T-cell (primary cell): ENCODE measurements at regions not wholly inside any gene's neighbourhood (a gene's known extent, or its start where the extent isn't known, plus 50 kb on each side); places are given as distances from the start of the nearest gene placed in this dataset.

Experiments
- ATAC-seq, 4 experiments: fragments of 200-7000 bp in 3 of 4; fragments of 150-1000 bp in 1 of 4; cut with Tn5 transposase; replicated peaks in 1 of 4; 1 replicate in 3 of 4; 2 replicates in 1 of 4; pipeline ENCODE4 v1.10.0; 2021; ENCODE audit warnings: moderate library complexity in 3 of 4, mild to moderate bottlenecking in 2 of 4, moderate number of reproducible peaks in 1 of 4
- CTCF ChIA-PET, 2 donors: fragments of 300-600 bp; sonication (Branson Sonifier 250); formaldehyde crosslinking; loops; one replicate each; lab custom pipeline; 2022; ENCODE audit warnings: antibody characterized with exemption in 2 of 2; lab: Charles Lee
- POLR2A ChIA-PET, 2 donors: fragments of 300-600 bp; sonication (Branson Sonifier 250); formaldehyde crosslinking; loops; one replicate each; lab custom pipeline; 2022; ENCODE audit warnings: antibody characterized with exemption in 2 of 2; lab: Charles Lee
- DNase-seq, 35 experiments: peaks; one replicate each; pipeline versions ENCODE4 v3.0.0 to v3.0.0-alpha.2; 2013 to 2023
- H3K27ac ChIP-seq: one replicate; pipeline ENCODE4 v1.5.1; 2013; ENCODE audit warnings: low read length
- H3K27me3 ChIP-seq, 2 experiments: replicated peaks in 1 of 2; 1 replicate in 1 of 2; 2 replicates in 1 of 2; pipeline versions ENCODE4 v1.6.1 to v1.7.0; 2013; ENCODE audit warnings: low read length in 1 of 2, mixed read lengths in 1 of 2; ENCODE audit not compliant: control insufficient read depth in 2 of 2, insufficient read depth in 2 of 2; ENCODE audit errors: extremely low read depth in 1 of 2
- H3K36me3 ChIP-seq, 2 donors: 1 replicate in 1 of 2; 2 replicates in 1 of 2; pipeline versions ENCODE4 v1.6.1 to v1.7.0; 2013; ENCODE audit warnings: low read length in 1 of 2; ENCODE audit not compliant: control insufficient read depth in 2 of 2, insufficient read depth in 1 of 2; ENCODE audit errors: extremely low read depth in 1 of 2
- H3K4me1 ChIP-seq, 2 experiments: 1 replicate in 1 of 2; 2 replicates in 1 of 2; pipeline versions ENCODE4 v1.6.1 to v1.7.0; 2013; ENCODE audit warnings: low read length in 2 of 2, mixed read lengths in 1 of 2; ENCODE audit not compliant: insufficient read depth in 2 of 2, control insufficient read depth in 1 of 2; ENCODE audit errors: extremely low read depth in 1 of 2
- H3K4me3 ChIP-seq, 2 donors: 1 replicate in 1 of 2; 2 replicates in 1 of 2; pipeline versions ENCODE4 v1.5.1 to v1.7.0; 2013; ENCODE audit warnings: mild to moderate bottlenecking in 2 of 2, low read length in 1 of 2, moderate library complexity in 1 of 2; ENCODE audit not compliant: control insufficient read depth in 1 of 2; ENCODE audit errors: extremely low read depth in 1 of 2
- H3K9me3 ChIP-seq: 2 replicates; pipeline ENCODE4 v1.7.0; 2013
- H3K27ac Mint-ChIP-seq, 2 donors: one replicate each; pipeline ENCODE4 v1.8.0; 2020 to 2021; ENCODE audit warnings: mild to moderate bottlenecking in 2 of 2, mixed read lengths in 2 of 2
- H3K27me3 Mint-ChIP-seq, 2 donors: one replicate each; pipeline ENCODE4 v1.8.0; 2021 to 2022; ENCODE audit warnings: mixed read lengths in 2 of 2
- H3K36me3 Mint-ChIP-seq: one replicate; pipeline ENCODE4 v1.8.0; 2021; ENCODE audit warnings: mixed read lengths
- H3K4me1 Mint-ChIP-seq, 3 donors: one replicate each; pipeline ENCODE4 v1.8.0; 2020 to 2022; ENCODE audit warnings: mixed read lengths in 3 of 3, mild to moderate bottlenecking in 1 of 3
- H3K4me3 Mint-ChIP-seq, 3 donors: one replicate each; pipeline ENCODE4 v1.8.0; 2020 to 2022; ENCODE audit warnings: mild to moderate bottlenecking in 3 of 3, mixed read lengths in 3 of 3, moderate library complexity in 3 of 3
- H3K9me3 Mint-ChIP-seq, 3 donors: one replicate each; pipeline ENCODE4 v1.8.0; 2020 to 2022; ENCODE audit warnings: mixed read lengths in 3 of 3
- WGBS: methylation state at CpG from one replicate; pipeline ENCODE4 v1.1.5; 2013; ENCODE audit warnings: missing lambda C conversion rate; ENCODE audit not compliant: insufficient coverage; 5-methylcytosine and 5-hydroxymethylcytosine counted together

DNA sequence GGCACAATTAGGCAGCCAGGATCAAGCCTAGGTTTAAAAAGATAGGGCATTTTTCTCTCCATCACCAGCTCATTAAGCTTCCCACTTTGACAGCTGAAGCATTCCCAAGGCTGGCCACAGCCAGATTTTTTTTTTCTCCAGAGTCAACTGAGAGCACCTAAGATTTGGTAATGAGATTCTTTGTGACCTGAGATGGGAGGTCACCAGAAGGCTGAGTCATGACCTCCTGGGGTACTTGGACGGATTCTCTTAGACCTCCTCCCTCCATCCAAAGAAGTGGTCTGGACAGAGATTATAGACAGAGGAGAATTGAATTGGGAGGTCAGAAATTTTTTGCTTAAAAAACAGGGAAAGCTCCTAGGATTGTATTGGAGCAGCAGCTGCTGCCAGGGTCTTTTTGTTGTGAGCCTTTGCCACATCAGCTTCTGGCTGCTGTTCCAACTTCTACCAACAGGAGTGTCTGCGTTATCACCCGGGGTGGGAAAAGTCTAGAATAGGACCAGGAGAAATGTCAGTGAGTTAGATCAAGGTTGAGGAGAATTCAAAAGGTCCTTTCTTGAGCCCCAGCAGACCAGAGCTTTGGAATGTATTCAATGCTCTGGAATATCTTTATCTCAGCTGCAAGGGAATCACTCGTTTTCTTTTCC is 221.2 kb upstream of the N4BP1 start:
- H3K4me3 Mint-ChIP-seq = no peak overlapping the region
- peaks cover 0 to 5% (median 0%) of the 10 kb centered on the region in 3 donors for H3K9me3 Mint-ChIP-seq
- Histone ChIP-seq H3K4me1 (no peaks in the 10 kb centered on the region), H3K27ac (no peak overlapping the region), H3K36me3 (no peaks in the 10 kb centered on the region), H3K27me3 (no peaks in the 10 kb centered on the region), H3K4me3 (no peak overlapping the region), H3K9me3 (no peaks in the 10 kb centered on the region)
- DNase-seq = no peak
- no peak for ATAC-seq
- CTCF ChIA-PET = no interaction called here
- WGBS = 14% methylated on average over 1 of the region's 4 CpGs
- POLR2A ChIA-PET = interaction anchor here in 1 of 2 donors (0.6 kb wide), 1 partner anchor 1049 kb away, joined by 8 read pairs; no protein-coding TSS in a partner anchor
- H3K36me3 Mint-ChIP-seq = no peaks in the 10 kb centered on the region
- H3K4me1 Mint-ChIP-seq = no peaks in the 10 kb centered on the region
- peaks cover 0 to 4% of the 10 kb centered on the region in 2 donors for H3K27me3 Mint-ChIP-seq
- H3K27ac Mint-ChIP-seq = no peak overlapping the region

DNA sequence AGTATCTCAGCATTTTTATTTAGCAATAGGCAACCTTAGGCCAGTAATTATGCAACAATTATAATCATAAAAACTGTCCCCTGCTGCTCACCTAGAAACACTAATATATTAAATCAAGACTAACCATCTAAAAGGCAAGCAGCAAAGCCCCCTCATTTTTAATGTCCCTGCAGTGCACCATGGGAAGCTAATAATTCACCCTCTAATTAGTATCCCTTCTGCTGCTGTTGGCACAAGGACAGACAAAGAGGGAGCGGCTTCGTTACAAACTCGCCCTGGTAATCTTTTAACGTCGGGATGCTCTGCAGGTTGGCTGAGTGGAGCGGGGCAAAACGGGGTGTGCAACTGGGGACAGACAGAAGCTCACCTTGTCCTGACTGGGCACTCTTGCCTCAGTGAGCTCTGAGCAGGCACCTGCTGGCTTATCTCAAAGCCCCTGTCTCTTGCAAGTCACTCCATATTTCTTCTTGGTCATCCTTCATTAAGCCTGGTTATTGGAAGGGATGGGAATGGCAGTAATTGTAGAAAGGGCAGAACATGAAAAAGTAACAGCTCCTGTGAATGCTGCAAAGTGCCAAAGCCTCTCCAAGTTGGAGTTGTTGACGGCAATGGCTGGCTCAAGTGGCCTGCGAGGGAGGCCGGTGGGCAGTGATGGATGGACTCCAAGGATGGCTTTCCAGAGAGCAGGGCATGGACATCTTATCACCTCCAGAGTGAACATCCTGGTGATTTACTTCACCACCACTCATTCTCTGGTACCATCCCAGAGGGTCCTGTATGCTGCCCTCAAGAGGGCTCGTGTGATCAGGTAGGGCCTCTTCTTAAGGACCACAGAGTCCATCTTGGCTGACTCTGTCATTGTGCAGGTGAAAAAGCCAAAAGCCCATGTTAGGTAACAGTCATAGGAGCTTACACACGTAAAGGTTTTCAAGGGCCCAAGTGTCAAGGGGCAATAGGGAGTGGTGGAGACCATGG is 219.6 kb upstream of the N4BP1 start:
- ATAC-seq (no peak), DNase-seq (no peak)
- Histone ChIP-seq H3K27ac (no peak overlapping the region), H3K36me3 (no peaks in the 10 kb centered on the region), H3K4me1 (no peaks in the 10 kb centered on the region), H3K27me3 (no peaks in the 10 kb centered on the region), H3K9me3 (no peaks in the 10 kb centered on the region), H3K4me3 (no peak overlapping the region)
- ChIA-PET CTCF (no interaction called here), POLR2A (no interaction called here)
- WGBS = 73% methylated on average over 5 of the region's 12 CpGs
- H3K27me3 Mint-ChIP-seq = peaks cover 0 to 4% of the 10 kb centered on the region in 2 donors
- no peak overlapping the region for H3K27ac Mint-ChIP-seq
- H3K9me3 Mint-ChIP-seq = peaks cover 0 to 6% (median 0%) of the 10 kb centered on the region in 3 donors
- H3K4me3 Mint-ChIP-seq = no peak overlapping the region
- H3K4me1 Mint-ChIP-seq = no peaks in the 10 kb centered on the region
- H3K36me3 Mint-ChIP-seq = no peaks in the 10 kb centered on the region

DNA sequence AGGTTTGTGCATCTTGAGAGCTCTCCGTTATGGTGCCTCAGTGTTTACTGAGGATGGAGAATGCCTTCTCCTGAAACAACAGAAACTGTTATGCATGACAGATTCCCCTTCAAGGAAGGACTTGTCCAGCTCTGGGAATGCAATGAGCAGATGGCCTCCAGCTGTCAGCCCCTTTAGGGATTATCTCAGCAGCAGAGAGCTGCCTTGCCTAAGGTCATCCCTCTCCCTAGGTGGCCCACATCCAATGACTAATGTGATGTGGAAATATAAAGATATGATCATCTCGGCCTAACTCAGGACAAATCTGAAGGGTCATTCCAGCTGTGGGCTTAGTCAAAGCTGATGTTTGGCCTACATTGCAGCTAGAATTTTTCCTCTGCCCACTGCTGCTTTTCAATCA is 214.3 kb upstream of the N4BP1 start:
- Histone ChIP-seq H3K36me3 (no peaks in the 10 kb centered on the region), H3K27ac (no peak overlapping the region), H3K4me1 (no peaks in the 10 kb centered on the region), H3K9me3 (no peaks in the 10 kb centered on the region), H3K27me3 (no peaks in the 10 kb centered on the region), H3K4me3 (no peak overlapping the region)
- WGBS = no CpG with 5 or more reads among the region's 2 CpGs
- H3K9me3 Mint-ChIP-seq = peaks cover 0 to 10% (median 4%) of the 10 kb centered on the region in 3 donors
- H3K27ac Mint-ChIP-seq = no peak overlapping the region
- no peak for ATAC-seq
- no peak for DNase-seq
- H3K36me3 Mint-ChIP-seq = no peaks in the 10 kb centered on the region
- no peak overlapping the region for H3K4me3 Mint-ChIP-seq
- H3K27me3 Mint-ChIP-seq = peaks cover 0 to 4% of the 10 kb centered on the region in 2 donors
- no peaks in the 10 kb centered on the region for H3K4me1 Mint-ChIP-seq
- CTCF ChIA-PET = interaction anchor here in 1 of 2 donors (0.7 kb wide), 1 partner anchor 28 kb away, joined by 3 read pairs; no protein-coding TSS in a partner anchor
- POLR2A ChIA-PET = no interaction called here

DNA sequence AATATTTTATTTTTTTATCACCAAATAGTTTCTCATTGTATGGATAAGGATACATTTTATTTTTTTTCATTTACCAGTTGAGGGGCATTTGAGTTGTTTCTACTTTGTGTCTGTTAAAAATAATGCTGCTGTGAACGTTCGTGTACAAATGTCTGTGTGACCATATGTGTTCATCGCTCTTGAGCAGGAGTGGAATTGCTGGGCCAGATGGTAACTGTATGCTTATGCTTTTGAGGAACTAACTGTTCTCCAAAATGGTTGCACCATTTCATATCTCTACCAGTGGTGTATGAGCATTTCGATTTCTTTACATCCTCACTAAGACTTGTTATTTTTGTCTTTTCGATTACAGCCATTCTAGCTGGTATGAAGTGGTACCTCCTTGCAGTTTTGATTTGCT is 212.5 kb upstream of the N4BP1 start:
- Histone ChIP-seq H3K36me3 (no peaks in the 10 kb centered on the region), H3K27me3 (no peaks in the 10 kb centered on the region), H3K4me1 (no peaks in the 10 kb centered on the region), H3K27ac (no peak overlapping the region), H3K4me3 (no peak overlapping the region), H3K9me3 (no peaks in the 10 kb centered on the region)
- POLR2A ChIA-PET = no interaction called here
- no CpG with 5 or more reads among the region's 5 CpGs for WGBS
- no peak for DNase-seq
- Mint-ChIP-seq H3K27ac (no peak overlapping the region), H3K9me3 (peaks cover 0 to 10% (median 4%) of the 10 kb centered on the region in 3 donors), H3K36me3 (no peaks in the 10 kb centered on the region), H3K4me3 (no peak overlapping the region), H3K27me3 (peaks cover 0 to 4% of the 10 kb centered on the region in 2 donors), H3K4me1 (no peaks in the 10 kb centered on the region)
- ATAC-seq = no peak
- CTCF ChIA-PET = no interaction called here

DNA sequence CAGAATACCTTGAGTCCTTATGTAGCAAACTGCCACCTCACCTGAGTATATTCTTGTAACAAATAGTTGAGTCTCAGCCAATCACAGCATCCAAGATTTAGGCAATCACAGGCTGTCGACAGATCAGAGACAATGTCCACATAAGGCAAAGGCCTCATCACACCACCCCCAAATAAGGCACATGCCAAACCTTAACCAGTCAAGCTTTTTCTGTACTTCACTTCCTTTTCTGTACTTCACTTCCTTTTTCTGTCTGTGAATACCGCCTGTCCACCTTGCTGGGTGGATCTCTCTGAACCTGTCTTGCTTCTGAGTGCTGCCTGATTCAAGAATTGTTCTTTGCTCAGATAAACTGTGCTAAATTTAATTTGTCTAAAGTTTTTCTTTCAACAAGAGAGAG is 210.4 kb upstream of the N4BP1 start:
- Mint-ChIP-seq H3K27ac (no peak overlapping the region), H3K27me3 (no peaks in the 10 kb centered on the region), H3K9me3 (peaks cover 0 to 4% (median 4%) of the 10 kb centered on the region in 3 donors), H3K4me1 (no peaks in the 10 kb centered on the region), H3K36me3 (no peaks in the 10 kb centered on the region), H3K4me3 (no peak overlapping the region)
- no peaks in the 10 kb centered on the region for H3K4me1 ChIP-seq
- H3K27ac ChIP-seq = no peak overlapping the region
- DNase-seq = no peak
- no peak for ATAC-seq
- WGBS = 67% methylated on average over 1 of the region's 2 CpGs
- no peaks in the 10 kb centered on the region for H3K36me3 ChIP-seq
- H3K4me3 ChIP-seq = no peak overlapping the region
- no peaks in the 10 kb centered on the region for H3K27me3 ChIP-seq
- POLR2A ChIA-PET = no interaction called here
- H3K9me3 ChIP-seq = no peaks in the 10 kb centered on the region
- CTCF ChIA-PET = no interaction called here

DNA sequence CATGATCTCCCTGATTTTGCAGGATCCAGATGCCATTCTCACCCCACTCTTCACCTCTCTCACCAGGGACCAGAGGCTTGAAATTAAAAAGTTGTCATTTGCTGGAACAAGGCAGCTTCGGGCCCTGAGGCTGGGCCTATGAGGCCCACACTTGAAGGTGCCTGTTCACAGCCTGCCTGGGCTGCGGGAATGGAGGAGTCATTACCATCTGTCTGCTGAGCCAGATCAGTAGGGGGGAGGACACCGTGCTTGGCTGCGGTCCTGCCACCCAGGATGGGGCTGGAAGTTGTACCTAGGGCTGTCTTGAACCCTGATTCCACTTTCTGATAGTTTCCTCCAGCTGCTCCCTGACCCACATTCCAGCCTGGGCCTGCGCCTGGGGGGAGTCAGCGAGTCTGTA is 208.3 kb upstream of the N4BP1 start:
- H3K27me3 Mint-ChIP-seq = peaks cover 5 to 6% of the 10 kb centered on the region in 2 donors
- peaks cover 0 to 4% (median 4%) of the 10 kb centered on the region in 3 donors for H3K9me3 Mint-ChIP-seq
- DNase-seq (no peak), ATAC-seq (no peak)
- no peak overlapping the region for H3K4me3 ChIP-seq
- no peak overlapping the region for H3K27ac ChIP-seq
- no peaks in the 10 kb centered on the region for H3K36me3 ChIP-seq
- POLR2A ChIA-PET = no interaction called here
- no peaks in the 10 kb centered on the region for H3K36me3 Mint-ChIP-seq
- H3K27ac Mint-ChIP-seq = no peak overlapping the region
- no peaks in the 10 kb centered on the region for H3K9me3 ChIP-seq
- no CpG with 5 or more reads among the region's 6 CpGs for WGBS
- no peaks in the 10 kb centered on the region for H3K4me1 ChIP-seq
- CTCF ChIA-PET = no interaction called here
- H3K27me3 ChIP-seq = no peaks in the 10 kb centered on the region
- H3K4me1 Mint-ChIP-seq = no peaks in the 10 kb centered on the region
- no peak overlapping the region for H3K4me3 Mint-ChIP-seq
